HFFc6 (cell line): ENCODE measurements at regions not wholly inside any gene's neighbourhood (a gene's known extent, or its start where the extent isn't known, plus 50 kb on each side); places are given as distances from the start of the nearest gene placed in this dataset.
A peak's percentile ranks its signal among the peaks of the same experiment; 100 is the strongest.

Experiments used
- DNase-seq: peaks from one replicate; pipeline ENCODE4 v3.0.0-alpha.2; 2018
- H3K27ac Mint-ChIP-seq: 2 replicates; pipeline ENCODE4 v1.8.0; 2020; ENCODE audit warnings: mild to moderate bottlenecking, mixed read lengths
- H3K27me3 Mint-ChIP-seq: 2 replicates; pipeline ENCODE4 v1.8.0; 2021; ENCODE audit warnings: mild to moderate bottlenecking, moderate library complexity, mixed read lengths; ENCODE audit not compliant: insufficient read depth
- H3K36me3 Mint-ChIP-seq: 2 replicates; pipeline ENCODE4 v1.8.0; 2021; ENCODE audit warnings: low read depth, mixed read lengths
- H3K4me1 Mint-ChIP-seq: 2 replicates; pipeline ENCODE4 v1.8.0; 2020; ENCODE audit warnings: low read depth, mixed read lengths
- H3K4me3 Mint-ChIP-seq: 2 replicates; pipeline ENCODE4 v1.8.0; 2020; ENCODE audit warnings: mild to moderate bottlenecking, moderate library complexity, mixed read lengths
- H3K9me3 Mint-ChIP-seq: 2 replicates; pipeline ENCODE4 v1.8.0; 2020; ENCODE audit warnings: mild to moderate bottlenecking, mixed read lengths
- CTCF ChIP-seq: fragments of 200-600 bp; sonication (generic); IDR thresholded peaks from 2 replicates; pipeline ENCODE4 v1.5.0; 2021; ENCODE audit warnings: antibody characterized with exemption, mild to moderate bottlenecking

- no peak for DNase-seq
- H3K27me3 Mint-ChIP-seq, result peaks cover 5% of the 10 kb centered on the region; the same call in 1 of the 2 replicates
- no peaks in the 10 kb centered on the region for H3K9me3 Mint-ChIP-seq
- peaks cover 6% of the 10 kb centered on the region; the same call in 1 of the 2 replicates for H3K4me1 Mint-ChIP-seq
- H3K27ac Mint-ChIP-seq, result no peak overlapping the region
- no peaks in the 10 kb centered on the region for H3K36me3 Mint-ChIP-seq
- peak overlapping the region; percentile 68; the same call in 1 of the 2 replicates for H3K4me3 Mint-ChIP-seq
- TF ChIP-seq CTCF, result no peak
Observed at GRCh38 chr15:25525741-25526140, 86.9 kb upstream of the UBE3A start.

- peaks cover 20% of the 10 kb centered on the region for H3K27me3 Mint-ChIP-seq
- no peak for TF ChIP-seq CTCF
- DNase-seq, result no peak
- no peaks in the 10 kb centered on the region for H3K36me3 Mint-ChIP-seq
- no peak overlapping the region for H3K27ac Mint-ChIP-seq
- H3K4me1 Mint-ChIP-seq, result no peaks in the 10 kb centered on the region
- H3K4me3 Mint-ChIP-seq, result no peak overlapping the region
- no peaks in the 10 kb centered on the region for H3K9me3 Mint-ChIP-seq
Observed at GRCh38 chr15:25515633-25516032, 76.8 kb upstream of the UBE3A start.

GRCh38 chr15:25514522-25514921 lies 75.7 kb upstream of the UBE3A start:
- no peak for TF ChIP-seq CTCF
- Mint-ChIP-seq H3K27ac (no peak overlapping the region), H3K4me3 (no peak overlapping the region), H3K27me3 (peaks cover 20% of the 10 kb centered on the region), H3K9me3 (no peaks in the 10 kb centered on the region), H3K4me1 (peaks cover 9% of the 10 kb centered on the region; the same call in 1 of the 2 replicates), H3K36me3 (no peaks in the 10 kb centered on the region)
- no peak for DNase-seq

DNA sequence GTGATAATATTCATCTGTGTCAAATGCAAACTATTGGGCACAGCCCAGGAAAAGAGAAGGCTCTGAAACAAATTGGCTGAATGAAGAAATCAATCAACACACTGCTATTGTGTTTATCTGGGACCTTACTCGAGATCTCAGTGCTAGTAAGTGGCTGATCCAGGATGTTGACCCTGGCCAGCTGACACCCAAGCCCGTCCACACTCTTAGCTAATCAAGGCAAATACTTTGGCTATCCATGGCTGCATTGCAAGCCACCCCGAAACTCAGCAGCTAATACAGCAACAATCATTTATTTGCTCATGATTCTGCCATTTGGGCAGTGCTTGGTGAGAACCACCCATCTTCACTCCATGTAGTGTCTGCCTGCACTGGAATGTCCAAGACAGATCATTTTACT lies 74.1 kb upstream of the UBE3A start:
- Mint-ChIP-seq H3K36me3 (no peaks in the 10 kb centered on the region), H3K27ac (no peak overlapping the region), H3K4me1 (peaks cover 19% of the 10 kb centered on the region; the same call in 1 of the 2 replicates), H3K27me3 (peaks cover 20% of the 10 kb centered on the region), H3K4me3 (no peak overlapping the region), H3K9me3 (no peaks in the 10 kb centered on the region)
- no peak for TF ChIP-seq CTCF
- DNase-seq, result no peak

GRCh38 chr15:25510146-25510545 lies 71.3 kb upstream of the UBE3A start:
- H3K27me3 Mint-ChIP-seq, result peaks cover 17% of the 10 kb centered on the region
- no peaks in the 10 kb centered on the region for H3K9me3 Mint-ChIP-seq
- TF ChIP-seq CTCF, result no peak
- DNase-seq, result no peak
- peaks cover 25% of the 10 kb centered on the region for H3K4me1 Mint-ChIP-seq
- no peaks in the 10 kb centered on the region for H3K36me3 Mint-ChIP-seq
- no peak overlapping the region; the same call in 1 of the 2 replicates for H3K4me3 Mint-ChIP-seq
- peak overlapping the region; percentile 34; the same call in 1 of the 2 replicates for H3K27ac Mint-ChIP-seq

DNA sequence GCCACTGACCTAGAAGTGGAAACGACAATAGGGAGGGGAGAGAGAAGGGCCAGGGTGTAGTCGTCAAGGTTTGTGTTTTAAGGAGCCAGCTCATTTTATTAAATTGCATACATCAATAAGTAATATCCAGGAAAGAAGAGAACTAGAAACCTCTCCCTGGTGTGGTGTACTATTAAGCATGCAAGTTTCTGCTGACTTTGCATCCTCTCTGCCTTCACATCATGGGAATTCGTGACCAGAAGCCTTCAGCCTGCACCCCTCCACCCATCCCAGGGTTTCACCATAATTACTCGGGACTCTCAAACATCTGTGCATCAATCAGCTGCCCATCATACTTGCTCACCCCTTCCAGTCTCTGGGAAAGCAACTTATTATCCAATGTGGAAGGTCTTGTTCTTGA lies 70.9 kb upstream of the UBE3A start:
- DNase-seq, result no peak
- Mint-ChIP-seq H3K27me3 (peaks cover 17% of the 10 kb centered on the region), H3K9me3 (no peaks in the 10 kb centered on the region), H3K4me3 (no peak overlapping the region; the same call in 1 of the 2 replicates), H3K4me1 (peaks cover 30% of the 10 kb centered on the region), H3K36me3 (no peaks in the 10 kb centered on the region), H3K27ac (peak overlapping the region; percentile 34; the same call in 1 of the 2 replicates)
- no peak for TF ChIP-seq CTCF
